ENCODE measurements at regions not wholly inside any gene's neighbourhood (a gene's known extent, or its start where the extent isn't known, plus 50 kb on each side); places are given as distances from the start of the nearest gene placed in this dataset.

GRCh38 chr2:20914771-20915170, 91.9 kb upstream of the LDAH start:
- H3K4me3 ChIP-seq (ENCODE audit: low read depth, low read length): no peak overlapping the region
- no peak for TF ChIP-seq CTCF (IDR thresholded peaks at IDR 0.05; ENCODE audit: low read depth, low read length)

- TF ChIP-seq CTCF (IDR thresholded peaks at IDR 0.05; ENCODE audit: low read depth, low read length): no peak
Measured at GRCh38 chr2:20914087-20914486, 91.2 kb upstream of the LDAH start.

GRCh38 chr2:20913491-20913890, 90.6 kb upstream of the LDAH start:
- no peak for TF ChIP-seq CTCF (IDR thresholded peaks at IDR 0.05; ENCODE audit: low read depth, low read length)
- no peak overlapping the region for H3K4me3 ChIP-seq (ENCODE audit: low read depth, low read length)

More at GRCh38 chr2:20914087-20914486, 91.2 kb upstream of the LDAH start:
- no peak overlapping the region for H3K4me3 ChIP-seq (ENCODE audit: low read depth, low read length)

GRCh38 chr2:20900052-20900636, 77.2 kb upstream of the LDAH start:
- no peak for TF ChIP-seq CTCF (IDR thresholded peaks at IDR 0.05; ENCODE audit: low read depth, low read length)
- H3K4me3 ChIP-seq (ENCODE audit: low read depth, low read length): no peak overlapping the region

- TF ChIP-seq CTCF (IDR thresholded peaks at IDR 0.05; ENCODE audit: low read depth, low read length): no peak
- no peak overlapping the region for H3K4me3 ChIP-seq (ENCODE audit: low read depth, low read length)
Measured at GRCh38 chr2:20897874-20898453, 75.1 kb upstream of the LDAH start.

- no peak for TF ChIP-seq CTCF (IDR thresholded peaks at IDR 0.05; ENCODE audit: low read depth, low read length)
- H3K4me3 ChIP-seq (ENCODE audit: low read depth, low read length): no peak overlapping the region
Measured at GRCh38 chr2:20897047-20897446, 74.1 kb upstream of the LDAH start.

GRCh38 chr2:20884829-20885228, 61.9 kb upstream of the LDAH start:
- no peak overlapping the region for H3K4me3 ChIP-seq (ENCODE audit: low read depth, low read length)
- TF ChIP-seq CTCF (IDR thresholded peaks at IDR 0.05; ENCODE audit: low read depth, low read length): no peak
